GM23338 (cell line): ENCODE measurements at regions not wholly inside any gene's neighbourhood (a gene's known extent, or its start where the extent isn't known, plus 50 kb on each side); places are given as distances from the start of the nearest gene placed in this dataset.

ENCODE experiments used
- CREB1 ChIP-seq: fragments of 250-450 bp; sonication (Bioruptor Pico); IDR thresholded peaks from 2 replicates; pipeline ENCODE4 v1.5.0; 2020; ENCODE audit warnings: low read depth, mild to moderate bottlenecking, moderate library complexity
- EZH2 ChIP-seq: fragments of 200-600 bp; sonication (generic); IDR thresholded peaks from one replicate; pipeline ENCODE4 v1.8.0; 2017; ENCODE audit warnings: antibody characterized with exemption, mild to moderate bottlenecking, low read depth; ENCODE audit not compliant: unreplicated experiment
- EZH2phosphoT487 ChIP-seq: fragments of 200-600 bp; sonication (generic); IDR thresholded peaks from one replicate; pipeline ENCODE4 v1.8.1; 2018; ENCODE audit warnings: antibody characterized with exemption; ENCODE audit not compliant: unreplicated experiment
- JUNB ChIP-seq: IDR thresholded peaks from one replicate; pipeline ENCODE4 v1.6.1; 2016; ENCODE audit warnings: antibody characterized with exemption; ENCODE audit not compliant: unreplicated experiment
- POLR2AphosphoS5 ChIP-seq: IDR thresholded peaks from 2 replicates; pipeline ENCODE4 v1.6.1; 2016; ENCODE audit warnings: antibody characterized with exemption, low read depth
- STAT1 ChIP-seq: IDR thresholded peaks from one replicate; pipeline ENCODE4 v1.6.1; 2016; ENCODE audit warnings: antibody characterized with exemption; ENCODE audit not compliant: unreplicated experiment
- TF ChIP-seq, protein P1 (sequence below), 2 experiments: fragments of 200-600 bp in 1 of 2; sonication (generic) in 1 of 2; conservative IDR thresholded peaks; 2 replicates each; pipeline versions ENCODE4 v1.5.1 to v1.6.1; 2016 to 2017; ENCODE audit warnings: antibody characterized with exemption in 2 of 2, low read depth in 2 of 2, mild to moderate bottlenecking in 2 of 2, moderate library complexity in 1 of 2
- TF ChIP-seq, protein P2 (sequence below): IDR thresholded peaks from 2 replicates; pipeline ENCODE4 v1.6.1; 2016; ENCODE audit warnings: antibody characterized with exemption
- TF ChIP-seq, protein P3 (sequence below): IDR thresholded peaks from one replicate; pipeline ENCODE4 v1.6.1; 2018; ENCODE audit warnings: antibody characterized with exemption; ENCODE audit not compliant: unreplicated experiment

DNA sequence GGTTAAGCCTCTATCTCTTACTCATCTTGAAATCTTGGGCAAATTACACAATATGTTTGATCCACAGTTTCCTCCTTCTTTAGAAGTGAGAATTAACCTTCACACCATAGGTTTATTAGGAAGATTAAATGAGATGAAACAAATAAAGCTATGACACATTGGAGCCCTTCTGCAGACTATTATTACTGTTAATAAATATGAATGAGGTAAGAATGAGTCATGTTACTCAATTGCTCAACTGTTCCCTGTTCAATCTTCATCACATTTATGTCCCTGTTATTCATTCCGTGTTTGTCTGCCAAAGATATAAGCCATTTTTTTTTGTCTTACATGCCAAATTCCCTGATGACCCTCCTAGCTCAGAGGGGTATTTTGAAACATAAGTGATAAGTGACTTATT lies 52.1 kb upstream of the PAPPA start:
- TF ChIP-seq, protein P1, sequence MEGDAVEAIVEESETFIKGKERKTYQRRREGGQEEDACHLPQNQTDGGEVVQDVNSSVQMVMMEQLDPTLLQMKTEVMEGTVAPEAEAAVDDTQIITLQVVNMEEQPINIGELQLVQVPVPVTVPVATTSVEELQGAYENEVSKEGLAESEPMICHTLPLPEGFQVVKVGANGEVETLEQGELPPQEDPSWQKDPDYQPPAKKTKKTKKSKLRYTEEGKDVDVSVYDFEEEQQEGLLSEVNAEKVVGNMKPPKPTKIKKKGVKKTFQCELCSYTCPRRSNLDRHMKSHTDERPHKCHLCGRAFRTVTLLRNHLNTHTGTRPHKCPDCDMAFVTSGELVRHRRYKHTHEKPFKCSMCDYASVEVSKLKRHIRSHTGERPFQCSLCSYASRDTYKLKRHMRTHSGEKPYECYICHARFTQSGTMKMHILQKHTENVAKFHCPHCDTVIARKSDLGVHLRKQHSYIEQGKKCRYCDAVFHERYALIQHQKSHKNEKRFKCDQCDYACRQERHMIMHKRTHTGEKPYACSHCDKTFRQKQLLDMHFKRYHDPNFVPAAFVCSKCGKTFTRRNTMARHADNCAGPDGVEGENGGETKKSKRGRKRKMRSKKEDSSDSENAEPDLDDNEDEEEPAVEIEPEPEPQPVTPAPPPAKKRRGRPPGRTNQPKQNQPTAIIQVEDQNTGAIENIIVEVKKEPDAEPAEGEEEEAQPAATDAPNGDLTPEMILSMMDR (conservative IDR thresholded peaks at IDR 0.05; ENCODE audit: low read depth in 2 of 2) = no peak
- no peak for TF ChIP-seq EZH2
- TF ChIP-seq, protein P2, sequence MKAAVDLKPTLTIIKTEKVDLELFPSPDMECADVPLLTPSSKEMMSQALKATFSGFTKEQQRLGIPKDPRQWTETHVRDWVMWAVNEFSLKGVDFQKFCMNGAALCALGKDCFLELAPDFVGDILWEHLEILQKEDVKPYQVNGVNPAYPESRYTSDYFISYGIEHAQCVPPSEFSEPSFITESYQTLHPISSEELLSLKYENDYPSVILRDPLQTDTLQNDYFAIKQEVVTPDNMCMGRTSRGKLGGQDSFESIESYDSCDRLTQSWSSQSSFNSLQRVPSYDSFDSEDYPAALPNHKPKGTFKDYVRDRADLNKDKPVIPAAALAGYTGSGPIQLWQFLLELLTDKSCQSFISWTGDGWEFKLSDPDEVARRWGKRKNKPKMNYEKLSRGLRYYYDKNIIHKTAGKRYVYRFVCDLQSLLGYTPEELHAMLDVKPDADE = no peak
- TF ChIP-seq EZH2phosphoT487 = no peak
- TF ChIP-seq POLR2AphosphoS5 = no peak
- TF ChIP-seq, protein P3, sequence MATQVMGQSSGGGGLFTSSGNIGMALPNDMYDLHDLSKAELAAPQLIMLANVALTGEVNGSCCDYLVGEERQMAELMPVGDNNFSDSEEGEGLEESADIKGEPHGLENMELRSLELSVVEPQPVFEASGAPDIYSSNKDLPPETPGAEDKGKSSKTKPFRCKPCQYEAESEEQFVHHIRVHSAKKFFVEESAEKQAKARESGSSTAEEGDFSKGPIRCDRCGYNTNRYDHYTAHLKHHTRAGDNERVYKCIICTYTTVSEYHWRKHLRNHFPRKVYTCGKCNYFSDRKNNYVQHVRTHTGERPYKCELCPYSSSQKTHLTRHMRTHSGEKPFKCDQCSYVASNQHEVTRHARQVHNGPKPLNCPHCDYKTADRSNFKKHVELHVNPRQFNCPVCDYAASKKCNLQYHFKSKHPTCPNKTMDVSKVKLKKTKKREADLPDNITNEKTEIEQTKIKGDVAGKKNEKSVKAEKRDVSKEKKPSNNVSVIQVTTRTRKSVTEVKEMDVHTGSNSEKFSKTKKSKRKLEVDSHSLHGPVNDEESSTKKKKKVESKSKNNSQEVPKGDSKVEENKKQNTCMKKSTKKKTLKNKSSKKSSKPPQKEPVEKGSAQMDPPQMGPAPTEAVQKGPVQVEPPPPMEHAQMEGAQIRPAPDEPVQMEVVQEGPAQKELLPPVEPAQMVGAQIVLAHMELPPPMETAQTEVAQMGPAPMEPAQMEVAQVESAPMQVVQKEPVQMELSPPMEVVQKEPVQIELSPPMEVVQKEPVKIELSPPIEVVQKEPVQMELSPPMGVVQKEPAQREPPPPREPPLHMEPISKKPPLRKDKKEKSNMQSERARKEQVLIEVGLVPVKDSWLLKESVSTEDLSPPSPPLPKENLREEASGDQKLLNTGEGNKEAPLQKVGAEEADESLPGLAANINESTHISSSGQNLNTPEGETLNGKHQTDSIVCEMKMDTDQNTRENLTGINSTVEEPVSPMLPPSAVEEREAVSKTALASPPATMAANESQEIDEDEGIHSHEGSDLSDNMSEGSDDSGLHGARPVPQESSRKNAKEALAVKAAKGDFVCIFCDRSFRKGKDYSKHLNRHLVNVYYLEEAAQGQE = no peak
- no peak for TF ChIP-seq CREB1 (CRISPR knock-in tag)
- no peak for TF ChIP-seq STAT1
- no peak for TF ChIP-seq JUNB
